ENCODE measurements at regions not wholly inside any gene's neighbourhood (a gene's known extent, or its start where the extent isn't known, plus 50 kb on each side); places are given as distances from the start of the nearest gene placed in this dataset.
"Not testable (repeated sequence)": the region's sequence is repeated elsewhere in the genome, so short reads cannot be mapped to it uniquely, and the experiment has no call there.

- in situ Hi-C loops (cut with MboI; ENCODE audit: low pct_unique_long_range_greater_than_20kb, low sequenced_read_pairs) = no loop called here
- no peak for DNase-seq
Measured at GRCh38 chr6:15827496-15828255, 164.8 kb upstream of the DTNBP1 start.

- in situ Hi-C loops (cut with MboI; ENCODE audit: low pct_unique_long_range_greater_than_20kb, low sequenced_read_pairs) = no loop called here
- no peak for DNase-seq
Measured at GRCh38 chr6:15826814-15827318, 164.0 kb upstream of the DTNBP1 start.

- in situ Hi-C loops (cut with MboI; ENCODE audit: low pct_unique_long_range_greater_than_20kb, low sequenced_read_pairs) = no loop called here
- no peak for DNase-seq
Measured at GRCh38 chr6:15825332-15825930, 162.6 kb upstream of the DTNBP1 start.

- in situ Hi-C loops (cut with MboI; ENCODE audit: low pct_unique_long_range_greater_than_20kb, low sequenced_read_pairs) = no loop called here
- DNase-seq = no peak
Measured at GRCh38 chr6:15824811-15825210, 162.0 kb upstream of the DTNBP1 start.

- no peak for DNase-seq
- in situ Hi-C loops (cut with MboI; ENCODE audit: low pct_unique_long_range_greater_than_20kb, low sequenced_read_pairs) = no loop called here
Measured at GRCh38 chr6:15823838-15824414, 161.1 kb upstream of the DTNBP1 start.

- in situ Hi-C loops (cut with MboI; ENCODE audit: low pct_unique_long_range_greater_than_20kb, low sequenced_read_pairs) = no loop called here
- no peak for DNase-seq
Measured at GRCh38 chr6:15822835-15823234, 160.0 kb upstream of the DTNBP1 start.

GRCh38 chr6:15819841-15820240 is 157.0 kb upstream of the DTNBP1 start:
- in situ Hi-C loops (cut with MboI; ENCODE audit: low pct_unique_long_range_greater_than_20kb, low sequenced_read_pairs) = no loop called here
- DNase-seq = no peak

GRCh38 chr6:15819226-15819625 is 156.4 kb upstream of the DTNBP1 start:
- DNase-seq = no peak
- in situ Hi-C loops (cut with MboI; ENCODE audit: low pct_unique_long_range_greater_than_20kb, low sequenced_read_pairs) = no loop called here

GRCh38 chr6:15818491-15818890 is 155.7 kb upstream of the DTNBP1 start:
- in situ Hi-C loops (cut with MboI; ENCODE audit: low pct_unique_long_range_greater_than_20kb, low sequenced_read_pairs) = no loop called here
- DNase-seq = no peak

GRCh38 chr6:15818044-15818443 is 155.2 kb upstream of the DTNBP1 start:
- in situ Hi-C loops (cut with MboI; ENCODE audit: low pct_unique_long_range_greater_than_20kb, low sequenced_read_pairs) = no loop called here
- no peak for DNase-seq

- in situ Hi-C loops (cut with MboI; ENCODE audit: low pct_unique_long_range_greater_than_20kb, low sequenced_read_pairs) = no loop called here
Measured at GRCh38 chr6:15817100-15817499, 154.3 kb upstream of the DTNBP1 start.

GRCh38 chr6:15816661-15817060 is 153.8 kb upstream of the DTNBP1 start:
- in situ Hi-C loops (cut with MboI; ENCODE audit: low pct_unique_long_range_greater_than_20kb, low sequenced_read_pairs) = no loop called here
- no peak for DNase-seq

More at GRCh38 chr6:15817100-15817499, 154.3 kb upstream of the DTNBP1 start:
- DNase-seq = no peak

GRCh38 chr6:15813698-15814097 is 150.9 kb upstream of the DTNBP1 start:
- DNase-seq = peak; percentile 67
- in situ Hi-C loops (cut with MboI; ENCODE audit: low pct_unique_long_range_greater_than_20kb, low sequenced_read_pairs) = not testable (repeated sequence)

GRCh38 chr6:15811107-15811506 is 148.3 kb upstream of the DTNBP1 start:
- in situ Hi-C loops (cut with MboI; ENCODE audit: low pct_unique_long_range_greater_than_20kb, low sequenced_read_pairs) = no loop called here
- DNase-seq = no peak

GRCh38 chr6:15810618-15811017 is 147.8 kb upstream of the DTNBP1 start:
- no peak for DNase-seq
- in situ Hi-C loops (cut with MboI; ENCODE audit: low pct_unique_long_range_greater_than_20kb, low sequenced_read_pairs) = no loop called here

- in situ Hi-C loops (cut with MboI; ENCODE audit: low pct_unique_long_range_greater_than_20kb, low sequenced_read_pairs) = no loop called here
- DNase-seq = no peak
Measured at GRCh38 chr6:15809367-15809766, 146.5 kb upstream of the DTNBP1 start.

GRCh38 chr6:15804164-15805154 is 141.6 kb upstream of the DTNBP1 start:
- DNase-seq = no peak
- in situ Hi-C loops (cut with MboI; ENCODE audit: low pct_unique_long_range_greater_than_20kb, low sequenced_read_pairs) = no loop called here

GRCh38 chr6:15802466-15802865 is 139.6 kb upstream of the DTNBP1 start:
- DNase-seq = no peak
- in situ Hi-C loops (cut with MboI; ENCODE audit: low pct_unique_long_range_greater_than_20kb, low sequenced_read_pairs) = no loop called here

- no peak for DNase-seq
- in situ Hi-C loops (cut with MboI; ENCODE audit: low pct_unique_long_range_greater_than_20kb, low sequenced_read_pairs) = no loop called here
Measured at GRCh38 chr6:15801912-15802311, 139.1 kb upstream of the DTNBP1 start.

Measured in KBM-7 (cell line).